ENCODE measurements at regions not wholly inside any gene's neighbourhood (a gene's known extent, or its start where the extent isn't known, plus 50 kb on each side); places are given as distances from the start of the nearest gene placed in this dataset.
"Not testable (repeated sequence)": the region's sequence is repeated elsewhere in the genome, so short reads cannot be mapped to it uniquely, and the experiment has no call there.

- TF ChIP-seq TAF1 (IDR thresholded peaks at IDR 0.05; ENCODE audit: low read depth, low read length) = no peak
- TF ChIP-seq POLR2AphosphoS5 (IDR thresholded peaks at IDR 0.05; ENCODE audit: low read depth, low read length) = no peak
- no peak for TF ChIP-seq SPI1 (IDR thresholded peaks at IDR 0.05; ENCODE audit: low read depth, low read length)
- no peak for TF ChIP-seq PAX5 (IDR thresholded peaks at IDR 0.05; ENCODE audit: insufficient read depth, low read length, severe bottlenecking)
- no peak for DNase-seq (ENCODE audit: insufficient read length, low spot score)
- FAIRE-seq = no peak
Observed at GRCh38 chr15:92749946-92750345, 94.4 kb upstream of the FAM174B start.

- no peak for DNase-seq (ENCODE audit: insufficient read length, low spot score)
- no peak for TF ChIP-seq SPI1 (IDR thresholded peaks at IDR 0.05; ENCODE audit: low read depth, low read length)
- no peak for FAIRE-seq
Observed at GRCh38 chr15:92751528-92751927, 96.0 kb upstream of the FAM174B start.

GRCh38 chr15:92753591-92753990 is 98.0 kb upstream of the FAM174B start:
- FAIRE-seq (no peak), DNase-seq (ENCODE audit: insufficient read length, low spot score) (no peak)
- TF ChIP-seq POLR2A (IDR thresholded peaks at IDR 0.05; ENCODE audit: low read depth, low read length) = no peak
- TF ChIP-seq PAX5 (IDR thresholded peaks at IDR 0.05; ENCODE audit: insufficient read depth, low read length, severe bottlenecking) = no peak
- no peak for TF ChIP-seq SPI1 (IDR thresholded peaks at IDR 0.05; ENCODE audit: low read depth, low read length)
- TF ChIP-seq TAF1 (IDR thresholded peaks at IDR 0.05; ENCODE audit: low read depth, low read length) = no peak
- TF ChIP-seq POLR2AphosphoS5 (IDR thresholded peaks at IDR 0.05; ENCODE audit: low read depth, low read length) = no peak
- TF ChIP-seq POU2F2 (IDR thresholded peaks at IDR 0.05; ENCODE audit: low read depth, low read length) = no peak

GRCh38 chr15:92763459-92763858 is 107.9 kb upstream of the FAM174B start:
- FAIRE-seq = no peak
- TF ChIP-seq SPI1 (IDR thresholded peaks at IDR 0.05; ENCODE audit: low read depth, low read length) = peak; percentile 85
- TF ChIP-seq PAX5 (IDR thresholded peaks at IDR 0.05; ENCODE audit: insufficient read depth, low read length, severe bottlenecking) = no peak
- no peak for DNase-seq (ENCODE audit: insufficient read length, low spot score)

- not testable (repeated sequence) for DNase-seq (ENCODE audit: insufficient read length, low spot score); FAIRE-seq
Observed at GRCh38 chr15:92768131-92768530, 112.6 kb upstream of the FAM174B start.

- DNase-seq (ENCODE audit: insufficient read length, low spot score) (no peak), FAIRE-seq (no peak)
- TF ChIP-seq POLR2AphosphoS5 (IDR thresholded peaks at IDR 0.05; ENCODE audit: low read depth, low read length) (no peak), PAX5 (IDR thresholded peaks at IDR 0.05; ENCODE audit: insufficient read depth, low read length, severe bottlenecking) (no peak), POU2F2 (IDR thresholded peaks at IDR 0.05; ENCODE audit: low read depth, low read length) (no peak), TAF1 (IDR thresholded peaks at IDR 0.05; ENCODE audit: low read depth, low read length) (no peak), POLR2A (IDR thresholded peaks at IDR 0.05; ENCODE audit: low read depth, low read length) (no peak), SPI1 (IDR thresholded peaks at IDR 0.05; ENCODE audit: low read depth, low read length) (no peak)
Observed at GRCh38 chr15:92770641-92771040, 115.1 kb upstream of the FAM174B start.

- TF ChIP-seq SPI1 (IDR thresholded peaks at IDR 0.05; ENCODE audit: low read depth, low read length) (no peak), TAF1 (IDR thresholded peaks at IDR 0.05; ENCODE audit: low read depth, low read length) (no peak), POLR2AphosphoS5 (IDR thresholded peaks at IDR 0.05; ENCODE audit: low read depth, low read length) (no peak), POU2F2 (IDR thresholded peaks at IDR 0.05; ENCODE audit: low read depth, low read length) (no peak), PAX5 (IDR thresholded peaks at IDR 0.05; ENCODE audit: insufficient read depth, low read length, severe bottlenecking) (no peak)
- no peak for FAIRE-seq
Observed at GRCh38 chr15:92772061-92772460, 116.5 kb upstream of the FAM174B start.

GRCh38 chr15:92772626-92773244 is 117.2 kb upstream of the FAM174B start:
- FAIRE-seq (no peak), DNase-seq (ENCODE audit: insufficient read length, low spot score) (no peak)
- TF ChIP-seq POU2F2 (IDR thresholded peaks at IDR 0.05; ENCODE audit: low read depth, low read length) (no peak), POLR2A (IDR thresholded peaks at IDR 0.05; ENCODE audit: low read depth, low read length) (no peak), TAF1 (IDR thresholded peaks at IDR 0.05; ENCODE audit: low read depth, low read length) (no peak), SPI1 (IDR thresholded peaks at IDR 0.05; ENCODE audit: low read depth, low read length) (no peak), PAX5 (IDR thresholded peaks at IDR 0.05; ENCODE audit: insufficient read depth, low read length, severe bottlenecking) (no peak), POLR2AphosphoS5 (IDR thresholded peaks at IDR 0.05; ENCODE audit: low read depth, low read length) (no peak)

More at GRCh38 chr15:92772061-92772460, 116.5 kb upstream of the FAM174B start:
- no peak for DNase-seq (ENCODE audit: insufficient read length, low spot score)

GRCh38 chr15:92773340-92773739 is 117.8 kb upstream of the FAM174B start:
- no peak for TF ChIP-seq PAX5 (IDR thresholded peaks at IDR 0.05; ENCODE audit: insufficient read depth, low read length, severe bottlenecking)
- TF ChIP-seq POLR2A (IDR thresholded peaks at IDR 0.05; ENCODE audit: low read depth, low read length) = no peak
- TF ChIP-seq TAF1 (IDR thresholded peaks at IDR 0.05; ENCODE audit: low read depth, low read length) = no peak
- no peak for DNase-seq (ENCODE audit: insufficient read length, low spot score)
- no peak for FAIRE-seq

- FAIRE-seq (no peak), DNase-seq (ENCODE audit: insufficient read length, low spot score) (no peak)
- no peak for TF ChIP-seq SPI1 (IDR thresholded peaks at IDR 0.05; ENCODE audit: low read depth, low read length)
- no peak for TF ChIP-seq TAF1 (IDR thresholded peaks at IDR 0.05; ENCODE audit: low read depth, low read length)
- no peak for TF ChIP-seq POU2F2 (IDR thresholded peaks at IDR 0.05; ENCODE audit: low read depth, low read length)
- no peak for TF ChIP-seq POLR2A (IDR thresholded peaks at IDR 0.05; ENCODE audit: low read depth, low read length)
- TF ChIP-seq PAX5 (IDR thresholded peaks at IDR 0.05; ENCODE audit: insufficient read depth, low read length, severe bottlenecking) = no peak
- no peak for TF ChIP-seq POLR2AphosphoS5 (IDR thresholded peaks at IDR 0.05; ENCODE audit: low read depth, low read length)
Observed at GRCh38 chr15:92779874-92780273, 120.2 kb upstream of the CHD2 start.

GRCh38 chr15:92780843-92781242 is 119.3 kb upstream of the CHD2 start:
- DNase-seq (ENCODE audit: insufficient read length, low spot score) (no peak), FAIRE-seq (no peak)

More at GRCh38 chr15:92780843-92781242, 119.3 kb upstream of the CHD2 start:
- TF ChIP-seq TAF1 (IDR thresholded peaks at IDR 0.05; ENCODE audit: low read depth, low read length) = no peak
- no peak for TF ChIP-seq SPI1 (IDR thresholded peaks at IDR 0.05; ENCODE audit: low read depth, low read length)
- no peak for TF ChIP-seq POU2F2 (IDR thresholded peaks at IDR 0.05; ENCODE audit: low read depth, low read length)
- TF ChIP-seq POLR2AphosphoS5 (IDR thresholded peaks at IDR 0.05; ENCODE audit: low read depth, low read length) = no peak

All from GM12891 (cell line).